22Rv1 (cell line): ENCODE measurements at regions not wholly inside any gene's neighbourhood (a gene's known extent, or its start where the extent isn't known, plus 50 kb on each side); places are given as distances from the start of the nearest gene placed in this dataset.

ENCODE experiments used
- ZFX ChIP-seq: fragments of 450-650 bp; IDR thresholded peaks from 2 replicates; pipeline ENCODE4 v1.6.1; 2017; ENCODE audit warnings: antibody characterized with exemption, borderline replicate concordance
- TF ChIP-seq, protein P1 (sequence below): fragments of 450-650 bp; IDR thresholded peaks from 2 replicates; pipeline ENCODE4 v1.5.1; 2017; ENCODE audit warnings: mild to moderate bottlenecking

DNA sequence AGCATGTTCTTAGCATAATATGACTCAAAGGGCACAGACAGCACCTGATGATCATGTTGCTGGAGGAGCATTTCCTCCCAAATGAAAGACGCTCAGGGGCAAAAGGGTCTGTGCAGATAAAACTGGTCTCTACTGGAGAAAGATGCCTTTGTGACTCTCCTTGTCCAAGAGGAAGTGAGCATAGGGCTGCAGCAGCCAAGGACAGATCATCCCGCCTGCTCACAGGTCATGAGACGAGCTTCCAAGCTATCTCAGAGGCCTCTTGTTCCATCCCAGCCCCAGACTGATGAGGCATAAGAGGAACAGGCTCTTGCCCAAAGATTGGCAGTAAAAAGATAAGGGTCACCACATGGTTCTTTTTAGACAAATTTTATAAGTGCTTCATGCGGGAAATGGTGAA is 141.8 kb downstream of the KATNIP start:
- TF ChIP-seq, protein P1, sequence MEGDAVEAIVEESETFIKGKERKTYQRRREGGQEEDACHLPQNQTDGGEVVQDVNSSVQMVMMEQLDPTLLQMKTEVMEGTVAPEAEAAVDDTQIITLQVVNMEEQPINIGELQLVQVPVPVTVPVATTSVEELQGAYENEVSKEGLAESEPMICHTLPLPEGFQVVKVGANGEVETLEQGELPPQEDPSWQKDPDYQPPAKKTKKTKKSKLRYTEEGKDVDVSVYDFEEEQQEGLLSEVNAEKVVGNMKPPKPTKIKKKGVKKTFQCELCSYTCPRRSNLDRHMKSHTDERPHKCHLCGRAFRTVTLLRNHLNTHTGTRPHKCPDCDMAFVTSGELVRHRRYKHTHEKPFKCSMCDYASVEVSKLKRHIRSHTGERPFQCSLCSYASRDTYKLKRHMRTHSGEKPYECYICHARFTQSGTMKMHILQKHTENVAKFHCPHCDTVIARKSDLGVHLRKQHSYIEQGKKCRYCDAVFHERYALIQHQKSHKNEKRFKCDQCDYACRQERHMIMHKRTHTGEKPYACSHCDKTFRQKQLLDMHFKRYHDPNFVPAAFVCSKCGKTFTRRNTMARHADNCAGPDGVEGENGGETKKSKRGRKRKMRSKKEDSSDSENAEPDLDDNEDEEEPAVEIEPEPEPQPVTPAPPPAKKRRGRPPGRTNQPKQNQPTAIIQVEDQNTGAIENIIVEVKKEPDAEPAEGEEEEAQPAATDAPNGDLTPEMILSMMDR: no peak
- no peak for TF ChIP-seq ZFX
